Activated T-cell treated with anti-CD3 and anti-CD28 coated beads, Interleukin-2, amount 50 U/mL, for 24 hours (primary cell): ENCODE measurements at regions not wholly inside any gene's neighbourhood (a gene's known extent, or its start where the extent isn't known, plus 50 kb on each side); places are given as distances from the start of the nearest gene placed in this dataset.
"Not testable (repeated sequence)": the region's sequence is repeated elsewhere in the genome, so short reads cannot be mapped to it uniquely, and the experiment has no call there.

Experiments
- DNase-seq: peaks from one replicate; pipeline ENCODE4 v3.0.0-alpha.2; 2020
- H3K27ac Mint-ChIP-seq: 2 replicates; pipeline ENCODE4 v1.8.0; 2020; ENCODE audit warnings: mild to moderate bottlenecking, mixed read lengths
- H3K27me3 Mint-ChIP-seq: 2 replicates; pipeline ENCODE4 v1.8.0; 2020; ENCODE audit warnings: mixed read lengths
- H3K36me3 Mint-ChIP-seq: 2 replicates; pipeline ENCODE4 v1.8.0; 2020; ENCODE audit warnings: low read depth, mixed read lengths
- H3K4me1 Mint-ChIP-seq: 2 replicates; pipeline ENCODE4 v1.8.0; 2020; ENCODE audit warnings: low read depth, mixed read lengths
- H3K4me3 Mint-ChIP-seq: 2 replicates; pipeline ENCODE4 v1.8.0; 2020; ENCODE audit warnings: mild to moderate bottlenecking, moderate library complexity, mixed read lengths
- H3K9me3 Mint-ChIP-seq: 2 replicates; pipeline ENCODE4 v1.8.0; 2020; ENCODE audit warnings: mixed read lengths

GRCh38 chr6:144549837-144550747 lies 265.0 kb downstream of the UTRN start:
- peak overlapping the region; percentile 37 for H3K27ac Mint-ChIP-seq
- H3K9me3 Mint-ChIP-seq = no peaks in the 10 kb centered on the region
- H3K27me3 Mint-ChIP-seq = no peaks in the 10 kb centered on the region
- peaks cover 10% of the 10 kb centered on the region for H3K4me1 Mint-ChIP-seq
- H3K36me3 Mint-ChIP-seq = peaks cover 69% of the 10 kb centered on the region
- no peak overlapping the region for H3K4me3 Mint-ChIP-seq
- DNase-seq = no peak

- no peaks in the 10 kb centered on the region for H3K9me3 Mint-ChIP-seq
- no peak for DNase-seq
- no peaks in the 10 kb centered on the region for H3K27me3 Mint-ChIP-seq
- H3K4me3 Mint-ChIP-seq = no peak overlapping the region
- H3K36me3 Mint-ChIP-seq = peaks cover 76% of the 10 kb centered on the region
- H3K27ac Mint-ChIP-seq = no peak overlapping the region
- peaks cover 11% of the 10 kb centered on the region for H3K4me1 Mint-ChIP-seq
These were observed 266.2 kb downstream of the UTRN start for GRCh38 chr6:144551339-144551738.

DNA sequence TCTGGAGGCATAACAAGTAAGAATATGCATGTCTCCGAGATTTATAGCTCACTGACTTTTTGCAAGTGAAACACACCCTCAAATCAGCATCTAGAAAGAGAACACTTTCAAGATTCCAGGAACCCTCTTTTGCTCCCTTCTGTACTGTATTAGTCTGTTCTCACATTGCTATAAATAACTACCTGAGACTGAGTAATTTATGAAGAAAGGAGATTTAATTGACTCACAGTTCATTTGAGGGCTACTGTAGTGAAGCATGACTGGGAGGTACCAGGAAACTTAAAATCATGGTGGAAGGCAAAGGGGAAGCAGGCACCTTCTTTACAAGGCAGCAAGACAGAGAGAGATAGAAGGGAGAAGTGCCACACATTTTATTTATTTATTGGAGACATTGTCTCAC lies 269.9 kb downstream of the UTRN start:
- H3K4me1 Mint-ChIP-seq = peaks cover 30% of the 10 kb centered on the region
- peak overlapping the region; percentile 3 for H3K27ac Mint-ChIP-seq
- H3K36me3 Mint-ChIP-seq = peaks cover 65% of the 10 kb centered on the region
- no peaks in the 10 kb centered on the region for H3K9me3 Mint-ChIP-seq
- H3K27me3 Mint-ChIP-seq = no peaks in the 10 kb centered on the region
- DNase-seq = no peak
- no peak overlapping the region for H3K4me3 Mint-ChIP-seq

DNA sequence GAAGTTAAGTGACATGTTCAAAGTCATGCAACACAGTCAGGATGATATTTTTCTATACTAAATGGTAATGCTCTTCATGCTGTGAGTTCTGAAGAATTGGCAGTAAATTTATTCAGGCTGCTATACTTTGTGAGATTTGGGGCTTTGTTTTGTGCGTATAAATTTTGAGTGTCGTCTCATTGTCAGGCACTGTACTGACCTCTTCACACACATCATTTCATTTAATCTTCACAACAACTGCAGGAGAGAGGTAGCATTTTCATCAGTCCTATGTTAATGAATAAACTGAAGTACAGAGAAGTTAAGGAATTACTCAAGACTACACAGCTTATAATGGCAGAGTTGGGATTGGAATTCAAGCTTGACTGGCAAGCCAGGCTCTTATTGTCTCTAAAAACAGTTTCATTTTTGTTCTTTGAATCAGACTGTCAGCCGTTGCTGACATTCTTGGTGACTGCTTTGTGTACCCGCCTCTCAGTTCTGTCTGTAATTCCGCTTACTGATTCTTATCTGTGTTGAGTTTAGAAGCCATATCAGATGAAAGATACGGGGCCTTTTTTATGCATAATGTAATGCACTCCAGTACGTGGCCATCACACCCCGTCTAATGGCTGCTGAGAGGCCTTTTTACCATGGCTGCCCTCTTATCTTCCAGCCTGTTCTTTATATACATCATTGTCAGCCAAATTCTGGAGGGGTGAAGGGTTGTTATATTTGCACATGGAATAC lies 274.9 kb downstream of the UTRN start:
- DNase-seq = no peak
- peak overlapping the region; percentile 39 for H3K4me3 Mint-ChIP-seq
- H3K27ac Mint-ChIP-seq = peak overlapping the region; percentile 74
- no peaks in the 10 kb centered on the region for H3K9me3 Mint-ChIP-seq
- no peaks in the 10 kb centered on the region for H3K27me3 Mint-ChIP-seq
- peaks cover 28% of the 10 kb centered on the region for H3K36me3 Mint-ChIP-seq
- peaks cover 35% of the 10 kb centered on the region for H3K4me1 Mint-ChIP-seq

GRCh38 chr6:144561455-144562043 lies 276.4 kb downstream of the UTRN start:
- Mint-ChIP-seq H3K27ac (peak overlapping the region; percentile 17), H3K4me3 (no peak overlapping the region), H3K4me1 (peaks cover 27% of the 10 kb centered on the region), H3K9me3 (no peaks in the 10 kb centered on the region), H3K27me3 (no peaks in the 10 kb centered on the region), H3K36me3 (peaks cover 14% of the 10 kb centered on the region)
- no peak for DNase-seq

GRCh38 chr6:144564202-144564601 lies 279.1 kb downstream of the UTRN start:
- no peaks in the 10 kb centered on the region for H3K9me3 Mint-ChIP-seq
- no peak overlapping the region for H3K4me3 Mint-ChIP-seq
- no peak overlapping the region for H3K27ac Mint-ChIP-seq

GRCh38 chr6:144566868-144567615 lies 281.9 kb downstream of the UTRN start:
- Mint-ChIP-seq H3K4me3 (no peak overlapping the region), H3K4me1 (no peaks in the 10 kb centered on the region), H3K27me3 (no peaks in the 10 kb centered on the region), H3K36me3 (peaks cover 25% of the 10 kb centered on the region), H3K27ac (no peak overlapping the region), H3K9me3 (no peaks in the 10 kb centered on the region)
- DNase-seq = no peak

More at GRCh38 chr6:144564202-144564601, 279.1 kb downstream of the UTRN start:
- no peak for DNase-seq
- Mint-ChIP-seq H3K4me1 (peaks cover 18% of the 10 kb centered on the region), H3K27me3 (no peaks in the 10 kb centered on the region), H3K36me3 (peaks cover 8% of the 10 kb centered on the region)

- no peak overlapping the region for H3K4me3 Mint-ChIP-seq
- H3K27ac Mint-ChIP-seq = no peak overlapping the region
- DNase-seq = no peak
- H3K4me1 Mint-ChIP-seq = no peaks in the 10 kb centered on the region
- H3K9me3 Mint-ChIP-seq = peaks cover 2% of the 10 kb centered on the region
- H3K27me3 Mint-ChIP-seq = no peaks in the 10 kb centered on the region
- H3K36me3 Mint-ChIP-seq = peaks cover 30% of the 10 kb centered on the region
These were observed 283.1 kb downstream of the UTRN start for GRCh38 chr6:144568241-144568640.

GRCh38 chr6:144572541-144572940 lies 287.4 kb downstream of the UTRN start:
- Mint-ChIP-seq H3K36me3 (peaks cover 36% of the 10 kb centered on the region), H3K4me1 (peaks cover 10% of the 10 kb centered on the region)
- DNase-seq, H3K4me3 Mint-ChIP-seq, H3K27ac Mint-ChIP-seq, H3K27me3 Mint-ChIP-seq, H3K9me3 Mint-ChIP-seq: not testable (repeated sequence)

- Mint-ChIP-seq H3K4me1 (peaks cover 17% of the 10 kb centered on the region), H3K36me3 (peaks cover 42% of the 10 kb centered on the region), H3K9me3 (peaks cover 2% of the 10 kb centered on the region), H3K4me3 (no peak overlapping the region), H3K27me3 (no peaks in the 10 kb centered on the region), H3K27ac (peak overlapping the region; percentile 29)
- no peak for DNase-seq
These were observed 289.7 kb downstream of the UTRN start for GRCh38 chr6:144574796-144575195.

DNA sequence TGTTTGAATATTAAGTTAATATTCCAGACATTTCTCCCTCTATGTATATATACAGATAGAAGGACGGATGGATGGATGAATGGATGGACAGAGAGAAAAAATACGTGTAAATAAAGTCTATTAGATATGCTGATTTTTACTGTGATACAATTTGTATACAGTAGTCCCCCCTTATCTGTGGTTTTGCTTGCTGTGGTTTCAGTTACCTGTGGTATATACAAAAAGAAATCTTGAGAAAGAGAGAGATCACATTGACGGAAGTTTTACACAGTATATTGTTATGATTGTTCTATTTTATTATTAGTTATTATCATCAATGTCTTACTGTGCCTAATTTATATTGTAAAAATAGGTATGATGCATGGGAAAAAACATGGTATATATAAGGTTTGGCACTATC lies 290.2 kb downstream of the UTRN start:
- Mint-ChIP-seq H3K27me3 (no peaks in the 10 kb centered on the region), H3K9me3 (peaks cover 2% of the 10 kb centered on the region), H3K36me3 (peaks cover 39% of the 10 kb centered on the region), H3K27ac (no peak overlapping the region), H3K4me1 (peaks cover 21% of the 10 kb centered on the region), H3K4me3 (no peak overlapping the region)
- no peak for DNase-seq

DNA sequence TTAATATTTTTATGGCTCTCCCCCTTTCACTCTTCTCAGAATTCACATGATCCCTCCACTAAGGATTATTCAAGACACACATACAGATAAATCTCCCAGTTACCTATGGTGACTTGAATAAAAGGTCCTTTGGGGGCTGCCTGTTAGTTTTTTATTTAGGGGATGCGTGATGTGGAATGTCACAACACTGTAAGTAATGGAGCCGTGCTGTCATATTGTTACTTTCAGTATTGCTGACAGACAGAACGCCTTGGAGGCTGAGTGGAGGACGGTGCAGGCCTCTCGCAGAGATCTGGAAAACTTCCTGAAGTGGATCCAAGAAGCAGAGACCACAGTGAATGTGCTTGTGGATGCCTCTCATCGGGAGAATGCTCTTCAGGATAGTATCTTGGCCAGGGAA lies 291.7 kb downstream of the UTRN start:
- no peak overlapping the region for H3K4me3 Mint-ChIP-seq
- H3K4me1 Mint-ChIP-seq = peaks cover 26% of the 10 kb centered on the region
- no peak for DNase-seq
- peaks cover 32% of the 10 kb centered on the region for H3K36me3 Mint-ChIP-seq
- no peaks in the 10 kb centered on the region for H3K27me3 Mint-ChIP-seq
- H3K9me3 Mint-ChIP-seq = peaks cover 2% of the 10 kb centered on the region
- no peak overlapping the region for H3K27ac Mint-ChIP-seq

DNA sequence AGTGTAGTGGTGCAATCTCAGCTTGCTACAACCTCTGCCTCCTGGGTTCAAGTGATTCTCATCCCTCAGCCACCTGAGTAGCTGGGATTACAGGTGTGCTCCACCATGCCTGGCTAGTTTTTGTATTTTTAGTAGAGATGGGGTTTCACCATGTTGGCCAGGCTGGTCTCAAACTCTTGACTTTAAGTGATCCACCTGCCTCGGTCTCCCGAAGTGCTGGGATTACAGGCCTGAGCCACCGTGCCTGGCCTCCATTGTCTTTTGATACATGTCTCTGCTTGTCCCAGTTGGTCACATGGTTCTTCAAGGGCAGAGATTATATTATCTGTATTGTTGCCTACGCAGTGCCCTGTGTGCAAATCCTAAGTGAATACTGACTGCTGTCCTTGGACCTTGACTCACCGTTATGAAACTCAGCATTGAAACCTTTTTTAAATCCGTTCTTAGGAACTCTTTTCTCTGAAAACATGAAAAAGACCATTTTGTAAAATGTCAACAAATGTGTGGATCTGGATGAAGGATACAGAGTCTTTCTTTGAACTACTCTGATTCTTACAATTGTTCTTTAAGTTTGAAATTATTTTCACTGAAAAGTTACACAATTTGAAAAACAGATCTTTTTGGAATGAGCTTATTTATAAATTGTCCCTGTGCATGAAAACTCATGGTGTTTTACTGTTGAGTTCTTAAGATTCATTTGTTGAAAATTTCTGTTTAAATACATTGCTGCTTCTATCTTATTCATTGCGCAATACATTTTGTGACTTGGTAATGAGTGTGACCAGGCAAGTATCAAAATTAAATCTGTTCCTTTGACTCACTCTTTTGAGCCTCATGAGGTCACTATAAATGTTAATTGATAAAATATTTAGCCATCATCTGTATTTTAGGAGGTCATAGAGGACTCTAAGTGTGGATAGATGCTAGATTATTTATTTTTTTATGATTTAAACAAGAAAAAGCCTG lies 293.5 kb downstream of the UTRN start:
- H3K27me3 Mint-ChIP-seq = no peaks in the 10 kb centered on the region
- H3K27ac Mint-ChIP-seq = peak overlapping the region; percentile 58
- no peak for DNase-seq
- peaks cover 22% of the 10 kb centered on the region for H3K36me3 Mint-ChIP-seq
- peaks cover 44% of the 10 kb centered on the region for H3K4me1 Mint-ChIP-seq
- H3K4me3 Mint-ChIP-seq = no peak overlapping the region
- no peaks in the 10 kb centered on the region for H3K9me3 Mint-ChIP-seq
